ES-I3 (cell line): ENCODE measurements at regions not wholly inside any gene's neighbourhood (a gene's known extent, or its start where the extent isn't known, plus 50 kb on each side); places are given as distances from the start of the nearest gene placed in this dataset.
"Not testable (repeated sequence)": the region's sequence is repeated elsewhere in the genome, so short reads cannot be mapped to it uniquely, and the experiment has no call there.

ENCODE experiments used
- H3K36me3 ChIP-seq: 2 replicates; pipeline ENCODE4 v1.6.1; 2013; ENCODE audit warnings: mild to moderate bottlenecking, low read length, control low read depth, moderate library complexity; ENCODE audit not compliant: insufficient read depth
- H3K4me1 ChIP-seq: 2 replicates; pipeline ENCODE4 v1.6.1; 2013; ENCODE audit warnings: mild to moderate bottlenecking, control low read depth, low read length; ENCODE audit not compliant: insufficient read depth
- H3K9ac ChIP-seq: 2 replicates; pipeline ENCODE4 v1.6.1; 2013; ENCODE audit warnings: low read depth, mild to moderate bottlenecking, low read length, moderate library complexity
- H3K9me3 ChIP-seq: 2 replicates; pipeline ENCODE4 v1.6.1; 2013; ENCODE audit warnings: mild to moderate bottlenecking, low read length, moderate library complexity; ENCODE audit not compliant: control insufficient read depth, insufficient read depth

GRCh38 chr2:52456561-52457377 lies 1310.8 kb upstream of the CHAC2 start:
- H3K36me3 ChIP-seq: no peaks in the 10 kb centered on the region
- no peaks in the 10 kb centered on the region for H3K9me3 ChIP-seq
- H3K4me1 ChIP-seq: peaks cover 10% of the 10 kb centered on the region
- H3K9ac ChIP-seq: no peak overlapping the region

- Histone ChIP-seq H3K36me3 (no peaks in the 10 kb centered on the region), H3K9me3 (no peaks in the 10 kb centered on the region), H3K4me1 (peaks cover 10% of the 10 kb centered on the region), H3K9ac (no peak overlapping the region)
Observed at GRCh38 chr2:52454962-52455361, 1312.6 kb upstream of the CHAC2 start.

- H3K9ac ChIP-seq: no peak overlapping the region
- no peaks in the 10 kb centered on the region for H3K9me3 ChIP-seq
- H3K4me1 ChIP-seq: peaks cover 10% of the 10 kb centered on the region
- no peaks in the 10 kb centered on the region for H3K36me3 ChIP-seq
Observed at GRCh38 chr2:52452201-52452600, 1315.4 kb upstream of the CHAC2 start.

GRCh38 chr2:52445686-52446085 lies 1321.9 kb upstream of the CHAC2 start:
- Histone ChIP-seq H3K9me3 (no peaks in the 10 kb centered on the region), H3K9ac (no peak overlapping the region), H3K4me1 (peaks cover 5% of the 10 kb centered on the region; the same call in 1 of the 2 replicates), H3K36me3 (no peaks in the 10 kb centered on the region)

- no peaks in the 10 kb centered on the region for H3K36me3 ChIP-seq
- H3K4me1 ChIP-seq: no peaks in the 10 kb centered on the region
- no peaks in the 10 kb centered on the region for H3K9me3 ChIP-seq
- H3K9ac ChIP-seq: no peak overlapping the region
Observed at GRCh38 chr2:52431352-52431760, 1336.2 kb upstream of the CHAC2 start.

- H3K4me1 ChIP-seq: no peaks in the 10 kb centered on the region
Observed at GRCh38 chr2:52429740-52430139, 1337.9 kb upstream of the CHAC2 start.

GRCh38 chr2:52429171-52429570 lies 1338.4 kb upstream of the CHAC2 start:
- no peaks in the 10 kb centered on the region for H3K4me1 ChIP-seq
- H3K36me3 ChIP-seq: no peaks in the 10 kb centered on the region
- H3K9me3 ChIP-seq: no peaks in the 10 kb centered on the region
- H3K9ac ChIP-seq: no peak overlapping the region

More at GRCh38 chr2:52429740-52430139, 1337.9 kb upstream of the CHAC2 start:
- no peaks in the 10 kb centered on the region for H3K9me3 ChIP-seq
- H3K36me3 ChIP-seq: no peaks in the 10 kb centered on the region
- no peak overlapping the region for H3K9ac ChIP-seq

GRCh38 chr2:52428224-52428623 lies 1339.4 kb upstream of the CHAC2 start:
- H3K9ac ChIP-seq: no peak overlapping the region
- no peaks in the 10 kb centered on the region for H3K9me3 ChIP-seq
- peaks cover 8% of the 10 kb centered on the region; the same call in 1 of the 2 replicates for H3K4me1 ChIP-seq

GRCh38 chr2:52423655-52424054 lies 1343.9 kb upstream of the CHAC2 start:
- H3K9ac ChIP-seq: no peak overlapping the region
- H3K9me3 ChIP-seq: peaks cover 4% of the 10 kb centered on the region; the same call in 1 of the 2 replicates
- H3K36me3 ChIP-seq: no peaks in the 10 kb centered on the region
- peaks cover 8% of the 10 kb centered on the region; the same call in 1 of the 2 replicates for H3K4me1 ChIP-seq

More at GRCh38 chr2:52428224-52428623, 1339.4 kb upstream of the CHAC2 start:
- no peaks in the 10 kb centered on the region for H3K36me3 ChIP-seq

- Histone ChIP-seq H3K36me3 (no peaks in the 10 kb centered on the region), H3K4me1 (peaks cover 8% of the 10 kb centered on the region; the same call in 1 of the 2 replicates), H3K9ac (no peak overlapping the region), H3K9me3 (peaks cover 4% of the 10 kb centered on the region; the same call in 1 of the 2 replicates)
Observed at GRCh38 chr2:52423111-52423510, 1344.5 kb upstream of the CHAC2 start.

GRCh38 chr2:52416340-52416739 lies 1351.3 kb upstream of the CHAC2 start:
- no peaks in the 10 kb centered on the region for H3K36me3 ChIP-seq
- H3K9ac ChIP-seq: no peak overlapping the region
- H3K9me3 ChIP-seq: peaks cover 4% of the 10 kb centered on the region; the same call in 1 of the 2 replicates
- peaks cover 4% of the 10 kb centered on the region; the same call in 1 of the 2 replicates for H3K4me1 ChIP-seq

- Histone ChIP-seq H3K9me3 (peaks cover 4% of the 10 kb centered on the region; the same call in 1 of the 2 replicates), H3K9ac (no peak overlapping the region), H3K4me1 (peaks cover 6% of the 10 kb centered on the region; the same call in 1 of the 2 replicates), H3K36me3 (no peaks in the 10 kb centered on the region)
Observed at GRCh38 chr2:52414561-52415295, 1352.9 kb upstream of the CHAC2 start.

GRCh38 chr2:52409308-52410118 lies 1358.1 kb upstream of the CHAC2 start:
- H3K9me3 ChIP-seq: not testable (repeated sequence)

GRCh38 chr2:52405980-52406379 lies 1361.6 kb upstream of the CHAC2 start:
- Histone ChIP-seq H3K36me3 (no peaks in the 10 kb centered on the region), H3K9ac (no peak overlapping the region), H3K4me1 (0 out of 2 replicates have a peak, but pooled peaks cover 5% of the 10 kb centered on the region), H3K9me3 (no peaks in the 10 kb centered on the region)

More at GRCh38 chr2:52409308-52410118, 1358.1 kb upstream of the CHAC2 start:
- not testable (repeated sequence) for H3K9ac ChIP-seq, H3K4me1 ChIP-seq, H3K36me3 ChIP-seq
